Transverse colon (tissue), 3 donors: ENCODE measurements at regions not wholly inside any gene's neighbourhood (a gene's known extent, or its start where the extent isn't known, plus 50 kb on each side); places are given as distances from the start of the nearest gene placed in this dataset.

ENCODE experiments used
- EP300 ChIP-seq: sonication (generic); formaldehyde crosslinking; IDR thresholded peaks from one replicate; pipeline ENCODE4 v1.6.1; 2017; ENCODE audit warnings: antibody characterized with exemption, low read depth
- POLR2A ChIP-seq: fragments of 450-650 bp; IDR thresholded peaks from one replicate; pipeline ENCODE4 v1.6.1; 2016; ENCODE audit warnings: antibody characterized with exemption, mild to moderate bottlenecking, moderate library complexity
- TF ChIP-seq, protein P1 (sequence below), 5 experiments: fragments of 200-600 bp in 3 of 5; fragments of 450-650 bp in 2 of 5; sonication (generic) in 3 of 5; IDR thresholded peaks; 1 replicate in 2 of 5; 2 replicates in 3 of 5; pipeline ENCODE4 v1.5.1; 2016 to 2017; ENCODE audit warnings: antibody characterized with exemption in 5 of 5, inconsistent platforms in 3 of 5, mild to moderate bottlenecking in 2 of 5, moderate library complexity in 1 of 5

DNA sequence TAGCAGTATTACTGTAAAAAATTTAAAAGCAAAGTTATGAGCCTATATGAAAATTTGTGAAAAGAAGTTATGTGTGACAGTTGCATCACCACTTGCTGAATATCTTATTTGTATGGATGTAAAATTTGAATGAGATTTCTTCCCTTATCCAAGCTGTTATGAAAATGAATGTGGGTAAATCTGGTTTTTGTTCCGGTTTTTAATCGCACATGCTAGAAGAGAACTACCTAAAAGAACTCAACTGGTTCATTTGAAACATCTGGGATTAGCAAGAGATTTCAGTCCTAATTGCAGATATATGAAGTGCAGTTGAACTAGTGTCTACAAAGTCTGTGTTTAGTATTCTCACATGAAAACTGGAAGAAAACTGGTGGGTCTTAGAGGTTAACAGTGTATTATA, 467.1 kb upstream of the SPHKAP start:
- TF ChIP-seq, protein P1, sequence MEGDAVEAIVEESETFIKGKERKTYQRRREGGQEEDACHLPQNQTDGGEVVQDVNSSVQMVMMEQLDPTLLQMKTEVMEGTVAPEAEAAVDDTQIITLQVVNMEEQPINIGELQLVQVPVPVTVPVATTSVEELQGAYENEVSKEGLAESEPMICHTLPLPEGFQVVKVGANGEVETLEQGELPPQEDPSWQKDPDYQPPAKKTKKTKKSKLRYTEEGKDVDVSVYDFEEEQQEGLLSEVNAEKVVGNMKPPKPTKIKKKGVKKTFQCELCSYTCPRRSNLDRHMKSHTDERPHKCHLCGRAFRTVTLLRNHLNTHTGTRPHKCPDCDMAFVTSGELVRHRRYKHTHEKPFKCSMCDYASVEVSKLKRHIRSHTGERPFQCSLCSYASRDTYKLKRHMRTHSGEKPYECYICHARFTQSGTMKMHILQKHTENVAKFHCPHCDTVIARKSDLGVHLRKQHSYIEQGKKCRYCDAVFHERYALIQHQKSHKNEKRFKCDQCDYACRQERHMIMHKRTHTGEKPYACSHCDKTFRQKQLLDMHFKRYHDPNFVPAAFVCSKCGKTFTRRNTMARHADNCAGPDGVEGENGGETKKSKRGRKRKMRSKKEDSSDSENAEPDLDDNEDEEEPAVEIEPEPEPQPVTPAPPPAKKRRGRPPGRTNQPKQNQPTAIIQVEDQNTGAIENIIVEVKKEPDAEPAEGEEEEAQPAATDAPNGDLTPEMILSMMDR (IDR thresholded peaks at IDR 0.05) = no peak
- no peak for TF ChIP-seq POLR2A
- no peak for TF ChIP-seq EP300
